ENCODE measurements at regions not wholly inside any gene's neighbourhood (a gene's known extent, or its start where the extent isn't known, plus 50 kb on each side); places are given as distances from the start of the nearest gene placed in this dataset.
"Not testable (repeated sequence)": the region's sequence is repeated elsewhere in the genome, so short reads cannot be mapped to it uniquely, and the experiment has no call there.

GRCh38 chrX:102784550-102784949 lies 64.0 kb downstream of the GPRASP3 start:
- no peak for DNase-seq (ENCODE audit: low read depth in 2 of 3, low spot score in 2 of 3)

- DNase-seq (ENCODE audit: low read depth in 2 of 3, low spot score in 2 of 3): no peak
Observed at GRCh38 chrX:102787283-102787682, 66.7 kb downstream of the GPRASP3 start.

- no peak for DNase-seq (ENCODE audit: low read depth in 2 of 3, low spot score in 2 of 3)
Observed at GRCh38 chrX:102808336-102808735, 87.8 kb downstream of the GPRASP3 start.

GRCh38 chrX:102818269-102818668 lies 97.7 kb downstream of the GPRASP3 start:
- DNase-seq (ENCODE audit: low read depth in 2 of 3, low spot score in 2 of 3): not testable (repeated sequence)

GRCh38 chrX:102832661-102833060 lies 104.4 kb upstream of the RAB40AL start:
- DNase-seq (ENCODE audit: low read depth in 2 of 3, low spot score in 2 of 3): no peak

- no peak for DNase-seq (ENCODE audit: low read depth in 2 of 3, low spot score in 2 of 3)
Observed at GRCh38 chrX:102833136-102833535, 103.9 kb upstream of the RAB40AL start.

GRCh38 chrX:102835504-102836146 lies 101.4 kb upstream of the RAB40AL start:
- no peak for DNase-seq (ENCODE audit: low read depth in 2 of 3, low spot score in 2 of 3)

- DNase-seq (ENCODE audit: low read depth in 2 of 3, low spot score in 2 of 3): no peak
Observed at GRCh38 chrX:102837847-102838246, 99.2 kb upstream of the RAB40AL start.

GRCh38 chrX:102840871-102841705 lies 96.0 kb upstream of the RAB40AL start:
- no peak for DNase-seq (ENCODE audit: low read depth in 2 of 3, low spot score in 2 of 3)

- no peak for DNase-seq (ENCODE audit: low read depth in 2 of 3, low spot score in 2 of 3)
Observed at GRCh38 chrX:102841706-102842003, 95.4 kb upstream of the RAB40AL start.

GRCh38 chrX:102845020-102845419 lies 92.1 kb upstream of the RAB40AL start:
- no peak for DNase-seq (ENCODE audit: low read depth in 2 of 3, low spot score in 2 of 3)

- DNase-seq (ENCODE audit: low read depth in 2 of 3, low spot score in 2 of 3): no peak
Observed at GRCh38 chrX:102846544-102847236, 90.4 kb upstream of the RAB40AL start.

- no peak for DNase-seq (ENCODE audit: low read depth in 2 of 3, low spot score in 2 of 3)
Observed at GRCh38 chrX:102847362-102847761, 89.7 kb upstream of the RAB40AL start.

GRCh38 chrX:102849396-102849795 lies 87.7 kb upstream of the RAB40AL start:
- DNase-seq (ENCODE audit: low read depth in 2 of 3, low spot score in 2 of 3): no peak

- not testable (repeated sequence) for DNase-seq (ENCODE audit: low read depth in 2 of 3, low spot score in 2 of 3)
Observed at GRCh38 chrX:102858826-102859549, 78.1 kb upstream of the RAB40AL start.

GRCh38 chrX:102859550-102859871 lies 77.6 kb upstream of the RAB40AL start:
- no peak for DNase-seq (ENCODE audit: low read depth in 2 of 3, low spot score in 2 of 3)

GRCh38 chrX:102860235-102860634 lies 76.8 kb upstream of the RAB40AL start:
- DNase-seq (ENCODE audit: low read depth in 2 of 3, low spot score in 2 of 3): no peak

GRCh38 chrX:102863735-102864134 lies 73.3 kb upstream of the RAB40AL start:
- peak; percentile 50 to 86 (median 60) for DNase-seq (ENCODE audit: low read depth in 2 of 3, low spot score in 2 of 3)

- DNase-seq (ENCODE audit: low read depth in 2 of 3, low spot score in 2 of 3): no peak
Observed at GRCh38 chrX:102866981-102867656, 70.0 kb upstream of the RAB40AL start.

GRCh38 chrX:102883491-102883890 lies 53.6 kb upstream of the RAB40AL start:
- DNase-seq (ENCODE audit: low read depth in 2 of 3, low spot score in 2 of 3): no peak

Measured in activated CD8-positive, alpha-beta memory T cell treated with anti-CD3 and anti-CD28 coated beads for 48 hours (primary cell).